NCI-H748 treated with DMSO at 0.1 percent for 48 hours (cell line): ENCODE measurements at regions not wholly inside any gene's neighbourhood (a gene's known extent, or its start where the extent isn't known, plus 50 kb on each side); places are given as distances from the start of the nearest gene placed in this dataset.

Source experiments
- DNase-seq: peaks from one replicate; lab custom pipeline; 2025; lab: John Stamatoyannopoulos, UW

GRCh38 chr16:62652441-62653120 lies 616.3 kb upstream of the CDH8 start:
- DNase-seq = no peak

GRCh38 chr16:62648256-62648655 lies 612.0 kb upstream of the CDH8 start:
- DNase-seq = no peak

- DNase-seq = no peak
Observed at GRCh38 chr16:62644030-62644812, 608.0 kb upstream of the CDH8 start.

- DNase-seq = no peak
Observed at GRCh38 chr16:62642677-62643076, 606.4 kb upstream of the CDH8 start.

- no peak for DNase-seq
Observed at GRCh38 chr16:62639890-62640289, 603.7 kb upstream of the CDH8 start.

- no peak for DNase-seq
Observed at GRCh38 chr16:62638964-62639870, 603.0 kb upstream of the CDH8 start.

- no peak for DNase-seq
Observed at GRCh38 chr16:62638324-62638911, 602.2 kb upstream of the CDH8 start.

GRCh38 chr16:62625326-62625725 lies 589.1 kb upstream of the CDH8 start:
- DNase-seq = no peak

GRCh38 chr16:62620275-62620674 lies 584.0 kb upstream of the CDH8 start:
- no peak for DNase-seq

GRCh38 chr16:62615526-62615925 lies 579.3 kb upstream of the CDH8 start:
- no peak for DNase-seq

- DNase-seq = no peak
Observed at GRCh38 chr16:62610291-62610690, 574.1 kb upstream of the CDH8 start.

- no peak for DNase-seq
Observed at GRCh38 chr16:62602790-62603189, 566.6 kb upstream of the CDH8 start.

- no peak for DNase-seq
Observed at GRCh38 chr16:62597875-62598274, 561.6 kb upstream of the CDH8 start.

- no peak for DNase-seq
Observed at GRCh38 chr16:62596584-62596983, 560.3 kb upstream of the CDH8 start.

GRCh38 chr16:62596125-62596524 lies 559.9 kb upstream of the CDH8 start:
- no peak for DNase-seq

- no peak for DNase-seq
Observed at GRCh38 chr16:62586128-62586862, 550.1 kb upstream of the CDH8 start.

- no peak for DNase-seq
Observed at GRCh38 chr16:62585041-62585545, 548.9 kb upstream of the CDH8 start.

- DNase-seq = no peak
Observed at GRCh38 chr16:62583414-62583813, 547.2 kb upstream of the CDH8 start.

GRCh38 chr16:62573466-62573865 lies 537.2 kb upstream of the CDH8 start:
- no peak for DNase-seq

- no peak for DNase-seq
Observed at GRCh38 chr16:62568926-62569325, 532.7 kb upstream of the CDH8 start.

- DNase-seq = no peak
Observed at GRCh38 chr16:62565706-62566105, 529.5 kb upstream of the CDH8 start.
